ENCODE measurements at regions not wholly inside any gene's neighbourhood (a gene's known extent, or its start where the extent isn't known, plus 50 kb on each side); places are given as distances from the start of the nearest gene placed in this dataset.

- H3K4me3 ChIP-seq (ENCODE audit: low read length) = no peak overlapping the region
- no peak for TF ChIP-seq ZNF274 (IDR thresholded peaks at IDR 0.05; ENCODE audit: low read depth, low read length)
These were observed 167.8 kb downstream of the BAMBI start for GRCh38 chr10:28845009-28845682.

- no peak for TF ChIP-seq ZNF274 (IDR thresholded peaks at IDR 0.05; ENCODE audit: low read depth, low read length)
- H3K4me3 ChIP-seq (ENCODE audit: low read length) = no peak overlapping the region
These were observed 172.0 kb downstream of the BAMBI start for GRCh38 chr10:28849309-28849708.

- TF ChIP-seq ZNF274 (IDR thresholded peaks at IDR 0.05; ENCODE audit: low read depth, low read length) = no peak
- no peak overlapping the region for H3K4me3 ChIP-seq (ENCODE audit: low read length)
These were observed 172.5 kb downstream of the BAMBI start for GRCh38 chr10:28849821-28850220.

GRCh38 chr10:28850784-28851183, 173.5 kb downstream of the BAMBI start:
- H3K4me3 ChIP-seq (ENCODE audit: low read length) = no peak overlapping the region
- no peak for TF ChIP-seq ZNF274 (IDR thresholded peaks at IDR 0.05; ENCODE audit: low read depth, low read length)

GRCh38 chr10:28853195-28853594, 175.9 kb downstream of the BAMBI start:
- TF ChIP-seq ZNF274 (IDR thresholded peaks at IDR 0.05; ENCODE audit: low read depth, low read length) = no peak
- no peak overlapping the region for H3K4me3 ChIP-seq (ENCODE audit: low read length)

- no peak for TF ChIP-seq ZNF274 (IDR thresholded peaks at IDR 0.05; ENCODE audit: low read depth, low read length)
- no peak overlapping the region for H3K4me3 ChIP-seq (ENCODE audit: low read length)
These were observed 179.8 kb downstream of the BAMBI start for GRCh38 chr10:28857164-28857563.

GRCh38 chr10:28858646-28859045, 181.3 kb downstream of the BAMBI start:
- H3K4me3 ChIP-seq (ENCODE audit: low read length) = no peak overlapping the region
- no peak for TF ChIP-seq ZNF274 (IDR thresholded peaks at IDR 0.05; ENCODE audit: low read depth, low read length)

- TF ChIP-seq ZNF274 (IDR thresholded peaks at IDR 0.05; ENCODE audit: low read depth, low read length) = no peak
- no peak overlapping the region for H3K4me3 ChIP-seq (ENCODE audit: low read length)
These were observed 182.5 kb downstream of the BAMBI start for GRCh38 chr10:28859791-28860190.

- no peak overlapping the region for H3K4me3 ChIP-seq (ENCODE audit: low read length)
- TF ChIP-seq ZNF274 (IDR thresholded peaks at IDR 0.05; ENCODE audit: low read depth, low read length) = no peak
These were observed 184.9 kb downstream of the BAMBI start for GRCh38 chr10:28862219-28862618.

- H3K4me3 ChIP-seq (ENCODE audit: low read length) = no peak overlapping the region
- TF ChIP-seq ZNF274 (IDR thresholded peaks at IDR 0.05; ENCODE audit: low read depth, low read length) = no peak
These were observed 192.4 kb downstream of the BAMBI start for GRCh38 chr10:28869606-28870201.

- H3K4me3 ChIP-seq (ENCODE audit: low read length) = no peak overlapping the region
- no peak for TF ChIP-seq ZNF274 (IDR thresholded peaks at IDR 0.05; ENCODE audit: low read depth, low read length)
These were observed 194.3 kb downstream of the BAMBI start for GRCh38 chr10:28871665-28872064.

GRCh38 chr10:28872587-28873165, 195.4 kb downstream of the BAMBI start:
- TF ChIP-seq ZNF274 (IDR thresholded peaks at IDR 0.05; ENCODE audit: low read depth, low read length) = no peak
- H3K4me3 ChIP-seq (ENCODE audit: low read length) = no peak overlapping the region

- TF ChIP-seq ZNF274 (IDR thresholded peaks at IDR 0.05; ENCODE audit: low read depth, low read length) = no peak
- H3K4me3 ChIP-seq (ENCODE audit: low read length) = no peak overlapping the region
These were observed 196.2 kb downstream of the BAMBI start for GRCh38 chr10:28873540-28873939.

GRCh38 chr10:28874210-28874609, 196.9 kb downstream of the BAMBI start:
- H3K4me3 ChIP-seq (ENCODE audit: low read length) = no peak overlapping the region
- no peak for TF ChIP-seq ZNF274 (IDR thresholded peaks at IDR 0.05; ENCODE audit: low read depth, low read length)

GRCh38 chr10:28875549-28876081, 198.3 kb downstream of the BAMBI start:
- no peak for TF ChIP-seq ZNF274 (IDR thresholded peaks at IDR 0.05; ENCODE audit: low read depth, low read length)
- no peak overlapping the region for H3K4me3 ChIP-seq (ENCODE audit: low read length)
